ENCODE measurements at regions not wholly inside any gene's neighbourhood (a gene's known extent, or its start where the extent isn't known, plus 50 kb on each side); places are given as distances from the start of the nearest gene placed in this dataset.

- H2AK9ac ChIP-seq (replicated peaks; ENCODE audit: low read depth, low read length, poor library complexity), result no peak overlapping the region
- H2BK15ac ChIP-seq (ENCODE audit: low read depth, low read length), result no peak overlapping the region
- H3K23ac ChIP-seq (ENCODE audit: low read depth, low read length), result no peak overlapping the region
- H4K5ac ChIP-seq (ENCODE audit: low read depth, low read length), result no peak overlapping the region
- no peak overlapping the region for H4K8ac ChIP-seq (ENCODE audit: low read depth in 2 of 2, low read length in 2 of 2)
- no peak overlapping the region for H3K9ac ChIP-seq (ENCODE audit: low read depth, low read length)
- no peak overlapping the region for H3K14ac ChIP-seq (replicated peaks; ENCODE audit: low read depth, low read length)
- no CpG with 5 or more reads among the region's 1 CpG for WGBS, 2 experiments (ENCODE audit: extremely low coverage in 2 of 2, insufficient read length in 1 of 2)
- peaks cover 4% of the 10 kb centered on the region for H3K27me3 ChIP-seq (ENCODE audit: control insufficient read depth, insufficient read depth, low read length)
- no peak overlapping the region for H2AFZ ChIP-seq (replicated peaks; ENCODE audit: low read length, poor library complexity)
- no peak overlapping the region for H3K4me3 ChIP-seq (ENCODE audit: insufficient read depth, low read depth, low read length)
- dilution Hi-C loops (cut with HindIII; ENCODE audit: low sequenced_read_pairs, unreplicated experiment), result no loop called here
- no peak overlapping the region for H3K18ac ChIP-seq (ENCODE audit: low read depth, low read length)
- no peaks in the 10 kb centered on the region for H3K4me1 ChIP-seq (ENCODE audit: control insufficient read depth, insufficient read depth, low read length)
- in situ Hi-C loops (cut with MboI; ENCODE audit: low sequenced_read_pairs), result no loop called here
- H2AK5ac ChIP-seq (ENCODE audit: low read depth, low read length), result no peak overlapping the region
- no peaks in the 10 kb centered on the region for H3K9me3 ChIP-seq (ENCODE audit: control insufficient read depth, insufficient read depth, low read length)
- ChIA-PET CTCF (no interaction called here), POLR2A (ENCODE audit: unreplicated experiment) (no interaction called here)
- no peak overlapping the region for H2BK5ac ChIP-seq (ENCODE audit: low read depth, low read length, poor library complexity, severe bottlenecking)
- ATAC-seq (ENCODE audit: low read depth) (no peak), DNase-seq (no peak)
- no peak overlapping the region for H2BK20ac ChIP-seq (ENCODE audit: low read depth, low read length)
- H3K27ac ChIP-seq (ENCODE audit: insufficient read depth, low read length), result no peak overlapping the region
- no peaks in the 10 kb centered on the region for H3K36me3 ChIP-seq (ENCODE audit: control insufficient read depth, insufficient read depth, low read length)
- no peak overlapping the region for H3K4me2 ChIP-seq (ENCODE audit: low read depth, low read length)
- no peaks in the 10 kb centered on the region for H3K9me1 ChIP-seq (ENCODE audit: insufficient read depth, low read length)
- BruUV-seq (replicated peaks), result no TSS peak
- no peaks in the 10 kb centered on the region for H3K79me1 ChIP-seq (ENCODE audit: low read depth in 1 of 2, low read length in 2 of 2)
- no peak overlapping the region for H3K4ac ChIP-seq (ENCODE audit: low read depth, low read length)
- no peak overlapping the region for H2BK120ac ChIP-seq (ENCODE audit: low read depth, low read length)
- no peaks in the 10 kb centered on the region for H4K20me1 ChIP-seq (ENCODE audit: insufficient read depth, low read length)
- intact Hi-C loops (cut with micrococcal nuclease), result no loop called here
- no peak for TF ChIP-seq CEBPB (IDR thresholded peaks at IDR 0.05; ENCODE audit: low read depth, low read length)
- no peak for TF ChIP-seq BHLHE40 (IDR thresholded peaks at IDR 0.05; ENCODE audit: low read depth, low read length)
- TF ChIP-seq POLR2A (IDR thresholded peaks at IDR 0.05; ENCODE audit: low read depth, low read length), result no peak
- no peak for TF ChIP-seq RCOR1 (IDR thresholded peaks at IDR 0.05; ENCODE audit: insufficient replicate concordance, low read length)
- no peak for TF ChIP-seq SMC3 (IDR thresholded peaks at IDR 0.05; ENCODE audit: low read depth, low read length)
- TF ChIP-seq CHD1 (IDR thresholded peaks at IDR 0.05; ENCODE audit: low read depth, low read length), result no peak
- no peak for TF ChIP-seq FOS (IDR thresholded peaks at IDR 0.05; ENCODE audit: low read depth, low read length)
- no peak for TF ChIP-seq NFE2L2 (IDR thresholded peaks at IDR 0.05; ENCODE audit: low read depth, low read length)
- no peak for TF ChIP-seq USF2 (IDR thresholded peaks at IDR 0.05; ENCODE audit: low read depth, low read length)
- no peak for TF ChIP-seq ELK1 (IDR thresholded peaks at IDR 0.05; ENCODE audit: borderline replicate concordance, low read depth, low read length)
- no peak for TF ChIP-seq CTCF (conservative IDR thresholded peaks at IDR 0.05; ENCODE audit: low read depth, low read length)
- TF ChIP-seq RFX5 (IDR thresholded peaks at IDR 0.05; ENCODE audit: low read depth, low read length), result no peak
- TF ChIP-seq MXI1 (IDR thresholded peaks at IDR 0.05; ENCODE audit: borderline replicate concordance, low read depth, low read length), result no peak
- TF ChIP-seq MAFK (IDR thresholded peaks at IDR 0.05; ENCODE audit: low read depth, low read length), result no peak
- TF ChIP-seq RAD21 (IDR thresholded peaks at IDR 0.05; ENCODE audit: low read length), result no peak
- no peak for TF ChIP-seq MAZ (IDR thresholded peaks at IDR 0.05; ENCODE audit: borderline replicate concordance, low read depth, low read length)
- no peak overlapping the region for H4K91ac ChIP-seq (ENCODE audit: insufficient read depth, low read depth, low read length)
- H3K56ac ChIP-seq (ENCODE audit: extremely low read depth, insufficient read depth, low read length), result no peak overlapping the region
Measured at GRCh38 chr17:45703806-45704205, 80.3 kb upstream of the CRHR1 start.
